Ovary (tissue), 3 donors: ENCODE measurements at regions not wholly inside any gene's neighbourhood (a gene's known extent, or its start where the extent isn't known, plus 50 kb on each side); places are given as distances from the start of the nearest gene placed in this dataset.

Experiments used
- POLR2A ChIP-seq: fragments of 450-650 bp; IDR thresholded peaks from one replicate; pipeline ENCODE4 v1.6.1; 2017; ENCODE audit warnings: antibody characterized with exemption, mild to moderate bottlenecking, moderate library complexity
- TF ChIP-seq, protein P1 (sequence below), 3 donors: fragments of 450-650 bp in 2 of 3; fragments of 200-600 bp in 1 of 3; IDR thresholded peaks; one replicate each; pipeline versions ENCODE4 v1.5.1 to v1.8.0; 2016 to 2022; ENCODE audit warnings: antibody characterized with exemption in 3 of 3, mild to moderate bottlenecking in 1 of 3
- donor health status: DM: no; HTN: no; CAD: no.

DNA sequence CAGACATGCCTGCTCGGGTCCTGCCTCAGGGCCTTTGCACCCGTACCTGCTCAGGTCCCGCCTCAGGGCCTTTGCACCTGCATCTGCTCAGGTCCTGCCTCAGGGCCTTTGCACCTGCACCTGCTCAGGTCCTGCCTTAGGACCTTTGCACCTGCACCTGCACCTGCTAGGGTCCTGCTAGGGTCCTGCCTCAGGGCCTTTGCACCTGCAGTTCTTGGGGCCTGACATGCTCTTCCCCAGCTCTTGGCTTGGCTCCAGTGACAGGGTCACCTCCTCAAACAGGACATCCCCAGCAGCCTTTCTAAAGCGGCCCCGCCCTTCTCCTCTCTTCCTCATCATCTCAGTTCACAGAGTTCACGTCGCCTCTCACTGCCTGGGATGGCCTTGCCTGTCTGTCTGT lies 54.9 kb upstream of the NCOR2 start:
- TF ChIP-seq POLR2A = no peak
- TF ChIP-seq, protein P1, sequence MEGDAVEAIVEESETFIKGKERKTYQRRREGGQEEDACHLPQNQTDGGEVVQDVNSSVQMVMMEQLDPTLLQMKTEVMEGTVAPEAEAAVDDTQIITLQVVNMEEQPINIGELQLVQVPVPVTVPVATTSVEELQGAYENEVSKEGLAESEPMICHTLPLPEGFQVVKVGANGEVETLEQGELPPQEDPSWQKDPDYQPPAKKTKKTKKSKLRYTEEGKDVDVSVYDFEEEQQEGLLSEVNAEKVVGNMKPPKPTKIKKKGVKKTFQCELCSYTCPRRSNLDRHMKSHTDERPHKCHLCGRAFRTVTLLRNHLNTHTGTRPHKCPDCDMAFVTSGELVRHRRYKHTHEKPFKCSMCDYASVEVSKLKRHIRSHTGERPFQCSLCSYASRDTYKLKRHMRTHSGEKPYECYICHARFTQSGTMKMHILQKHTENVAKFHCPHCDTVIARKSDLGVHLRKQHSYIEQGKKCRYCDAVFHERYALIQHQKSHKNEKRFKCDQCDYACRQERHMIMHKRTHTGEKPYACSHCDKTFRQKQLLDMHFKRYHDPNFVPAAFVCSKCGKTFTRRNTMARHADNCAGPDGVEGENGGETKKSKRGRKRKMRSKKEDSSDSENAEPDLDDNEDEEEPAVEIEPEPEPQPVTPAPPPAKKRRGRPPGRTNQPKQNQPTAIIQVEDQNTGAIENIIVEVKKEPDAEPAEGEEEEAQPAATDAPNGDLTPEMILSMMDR (IDR thresholded peaks at IDR 0.05) = no peak
